Kidney epithelial cell (primary cell): ENCODE measurements at regions not wholly inside any gene's neighbourhood (a gene's known extent, or its start where the extent isn't known, plus 50 kb on each side); places are given as distances from the start of the nearest gene placed in this dataset.

Experiments
- DNase-seq: peaks from one replicate; pipeline ENCODE4 v3.0.0-alpha.2; 2010; ENCODE audit warnings: low read depth
- H3K27me3 ChIP-seq: 2 replicates; pipeline ENCODE4 v1.6.0; 2011; ENCODE audit warnings: low read length; ENCODE audit not compliant: control insufficient read depth, insufficient read depth
- H3K36me3 ChIP-seq: 2 replicates; pipeline ENCODE4 v1.5.1; 2011; ENCODE audit warnings: low read length; ENCODE audit not compliant: control insufficient read depth, insufficient read depth
- H3K4me3 ChIP-seq: 2 replicates; pipeline ENCODE4 v1.5.1; 2011; ENCODE audit warnings: low read depth, mild to moderate bottlenecking, control low read depth, low read length
- CTCF ChIP-seq: IDR thresholded peaks from 2 replicates; pipeline ENCODE4 v1.5.1; 2011; ENCODE audit warnings: mild to moderate bottlenecking, moderate library complexity, low read length, control low read depth, inconsistent platforms; ENCODE audit not compliant: insufficient read depth, poor library complexity, severe bottlenecking

GRCh38 chr15:29418178-29418577, 148.6 kb upstream of the NSMCE3 start:
- no peak for DNase-seq
- H3K4me3 ChIP-seq = no peak overlapping the region
- no peak for TF ChIP-seq CTCF

GRCh38 chr15:29411299-29411698, 141.7 kb upstream of the NSMCE3 start:
- Histone ChIP-seq H3K27me3 (no peaks in the 10 kb centered on the region), H3K4me3 (no peak overlapping the region), H3K36me3 (no peaks in the 10 kb centered on the region)
- DNase-seq = no peak
- no peak for TF ChIP-seq CTCF

More at GRCh38 chr15:29418178-29418577, 148.6 kb upstream of the NSMCE3 start:
- Histone ChIP-seq H3K36me3 (no peaks in the 10 kb centered on the region), H3K27me3 (no peaks in the 10 kb centered on the region)

- no peak for TF ChIP-seq CTCF
- Histone ChIP-seq H3K27me3 (no peaks in the 10 kb centered on the region), H3K36me3 (no peaks in the 10 kb centered on the region), H3K4me3 (no peak overlapping the region)
- DNase-seq = no peak
These were observed 140.7 kb upstream of the NSMCE3 start for GRCh38 chr15:29410338-29410737.

GRCh38 chr15:29409890-29410289, 140.3 kb upstream of the NSMCE3 start:
- no peaks in the 10 kb centered on the region for H3K27me3 ChIP-seq
- no peak overlapping the region for H3K4me3 ChIP-seq
- DNase-seq = no peak
- no peak for TF ChIP-seq CTCF
- no peaks in the 10 kb centered on the region for H3K36me3 ChIP-seq

GRCh38 chr15:29405564-29405963, 135.9 kb upstream of the NSMCE3 start:
- TF ChIP-seq CTCF = no peak
- Histone ChIP-seq H3K36me3 (no peaks in the 10 kb centered on the region), H3K27me3 (no peaks in the 10 kb centered on the region), H3K4me3 (no peak overlapping the region)
- DNase-seq = no peak

GRCh38 chr15:29403772-29404171, 134.2 kb upstream of the NSMCE3 start:
- TF ChIP-seq CTCF = peak; percentile 43
- Histone ChIP-seq H3K36me3 (no peaks in the 10 kb centered on the region), H3K27me3 (no peaks in the 10 kb centered on the region), H3K4me3 (no peak overlapping the region)
- no peak for DNase-seq
